H9 (cell line): ENCODE measurements at regions not wholly inside any gene's neighbourhood (a gene's known extent, or its start where the extent isn't known, plus 50 kb on each side); places are given as distances from the start of the nearest gene placed in this dataset.

ENCODE experiments used
- DNase-seq: peaks from one replicate; pipeline ENCODE4 v3.0.0-alpha.2; 2017
- H2AFZ ChIP-seq: one replicate; pipeline ENCODE4 v1.6.1; 2013; ENCODE audit warnings: mild to moderate bottlenecking, low read length, control low read depth, moderate library complexity
- H2AK5ac ChIP-seq: 2 replicates; pipeline ENCODE4 v1.6.1; 2013; ENCODE audit warnings: low read length, control low read depth, mixed read lengths; ENCODE audit not compliant: insufficient read length
- H2BK120ac ChIP-seq: one replicate; pipeline ENCODE4 v1.6.1; 2013; ENCODE audit warnings: low read depth, mild to moderate bottlenecking, low read length, control low read depth, inconsistent platforms; ENCODE audit not compliant: poor library complexity, severe bottlenecking
- H2BK12ac ChIP-seq: 2 replicates; pipeline ENCODE4 v1.6.1; 2013; ENCODE audit warnings: low read length, control low read depth, mixed read lengths, low read depth; ENCODE audit not compliant: insufficient read length
- H2BK15ac ChIP-seq: 2 replicates; pipeline ENCODE4 v1.6.1; 2013; ENCODE audit warnings: low read depth, low read length, control low read depth
- H2BK20ac ChIP-seq: one replicate; pipeline ENCODE4 v1.6.1; 2013; ENCODE audit warnings: low read depth, mild to moderate bottlenecking, low read length, control low read depth, inconsistent platforms; ENCODE audit not compliant: poor library complexity, severe bottlenecking
- H2BK5ac ChIP-seq: 2 replicates; pipeline ENCODE4 v1.6.1; 2013; ENCODE audit warnings: low read length, control low read depth, mixed read lengths; ENCODE audit not compliant: insufficient read length
- H3K14ac ChIP-seq: 2 replicates; pipeline ENCODE4 v1.6.1; 2013; ENCODE audit warnings: low read length, control low read depth; ENCODE audit not compliant: insufficient read depth
- H3K18ac ChIP-seq: 2 replicates; pipeline ENCODE4 v1.6.1; 2013; ENCODE audit warnings: low read depth, mild to moderate bottlenecking, mixed read lengths, low read length, control low read depth; ENCODE audit not compliant: insufficient read length
- H3K23ac ChIP-seq: 2 replicates; pipeline ENCODE4 v1.6.1; 2013; ENCODE audit warnings: low read length, control low read depth, mixed read lengths, low read depth; ENCODE audit not compliant: insufficient read length
- H3K23me2 ChIP-seq: 2 replicates; pipeline ENCODE4 v1.6.1; 2013; ENCODE audit warnings: low read depth, mild to moderate bottlenecking, mixed read lengths, low read length, control low read depth; ENCODE audit not compliant: insufficient read length, poor library complexity, severe bottlenecking
- H3K27ac ChIP-seq: 2 replicates; pipeline ENCODE4 v1.5.1; 2013; ENCODE audit warnings: low read length, control low read depth, mixed read lengths, low read depth; ENCODE audit not compliant: insufficient read length
- H3K27me3 ChIP-seq: 2 replicates; pipeline ENCODE4 v1.6.1; 2013; ENCODE audit warnings: low read length, control low read depth, inconsistent platforms; ENCODE audit not compliant: insufficient read depth
- H3K4ac ChIP-seq: 2 replicates; pipeline ENCODE4 v1.6.1; 2013; ENCODE audit warnings: low read depth, mild to moderate bottlenecking, control low read depth, inconsistent platforms, low read length, moderate library complexity
- H3K4me1 ChIP-seq: 2 replicates; pipeline ENCODE4 v1.6.1; 2013; ENCODE audit warnings: low read length, control low read depth, inconsistent platforms; ENCODE audit not compliant: insufficient read depth
- H3K4me2 ChIP-seq: 2 replicates; pipeline ENCODE4 v1.6.1; 2013; ENCODE audit warnings: low read length, control low read depth, mixed read lengths; ENCODE audit not compliant: insufficient read length, insufficient read depth
- H3K56ac ChIP-seq: 2 replicates; pipeline ENCODE4 v1.6.1; 2013; ENCODE audit warnings: low read depth, mild to moderate bottlenecking, mixed read lengths, low read length, control low read depth; ENCODE audit not compliant: insufficient read length
- H3K79me1 ChIP-seq: 2 replicates; pipeline ENCODE4 v1.6.1; 2013; ENCODE audit warnings: low read depth, mild to moderate bottlenecking, moderate library complexity, low read length, control low read depth, inconsistent platforms; ENCODE audit not compliant: insufficient read depth, poor library complexity, severe bottlenecking
- H3K79me2 ChIP-seq: 2 replicates; pipeline ENCODE4 v1.6.1; 2013; ENCODE audit warnings: low read length, control low read depth, inconsistent platforms; ENCODE audit not compliant: insufficient read depth
- H3K9ac ChIP-seq: 2 replicates; pipeline ENCODE4 v1.6.1; 2013; ENCODE audit warnings: low read length, control low read depth, mixed read lengths; ENCODE audit not compliant: insufficient read length; ENCODE audit errors: extremely low read depth
- H3K9me3 ChIP-seq: one replicate; pipeline ENCODE4 v1.6.1; 2013; ENCODE audit warnings: low read depth, low read length, inconsistent platforms; ENCODE audit not compliant: control insufficient read depth
- H3T11ph ChIP-seq: one replicate; pipeline ENCODE4 v1.6.1; 2013; ENCODE audit warnings: mild to moderate bottlenecking, low read length, control low read depth, inconsistent platforms
- H4K20me1 ChIP-seq: one replicate; pipeline ENCODE4 v1.6.1; 2013; ENCODE audit not compliant: control insufficient read depth, insufficient read length, insufficient read depth
- H4K5ac ChIP-seq: 2 replicates; pipeline ENCODE4 v1.6.1; 2013; ENCODE audit warnings: low read depth, mild to moderate bottlenecking, mixed read lengths, low read length, control low read depth; ENCODE audit not compliant: insufficient read length
- H4K8ac ChIP-seq: replicated peaks from 2 replicates; pipeline ENCODE4 v1.6.1; 2013; ENCODE audit warnings: low read length, control low read depth, mixed read lengths, low read depth; ENCODE audit not compliant: insufficient read length
- H4K91ac ChIP-seq: 2 replicates; pipeline ENCODE4 v1.6.1; 2013; ENCODE audit warnings: low read depth, mild to moderate bottlenecking, moderate library complexity, mixed read lengths, low read length, control low read depth; ENCODE audit not compliant: insufficient read length
- H3K27ac Mint-ChIP-seq, 3 experiments: 2 replicates in 2 of 3; 3 replicates in 1 of 3; pipeline ENCODE4 v1.8.0; 2020 to 2021; ENCODE audit warnings: mixed read lengths in 3 of 3, mild to moderate bottlenecking in 1 of 3, moderate library complexity in 1 of 3
- H3K27me3 Mint-ChIP-seq: 2 replicates; pipeline ENCODE4 v1.8.0; 2021; ENCODE audit warnings: low read depth, mild to moderate bottlenecking, moderate library complexity, mixed read lengths
- H3K36me3 Mint-ChIP-seq, 3 experiments: 2 replicates in 2 of 3; 3 replicates in 1 of 3; pipeline ENCODE4 v1.8.0; 2020 to 2021; ENCODE audit warnings: low read depth in 3 of 3, mixed read lengths in 3 of 3; ENCODE audit not compliant: insufficient read depth in 1 of 3
- H3K4me1 Mint-ChIP-seq, 2 experiments: 2 replicates each; pipeline ENCODE4 v1.8.0; 2020; ENCODE audit warnings: mixed read lengths in 2 of 2
- H3K4me3 Mint-ChIP-seq, 2 experiments: 2 replicates in 1 of 2; 3 replicates in 1 of 2; pipeline ENCODE4 v1.8.0; 2020 to 2021; ENCODE audit warnings: mild to moderate bottlenecking in 2 of 2, mixed read lengths in 2 of 2, moderate library complexity in 1 of 2
- H3K9me3 Mint-ChIP-seq, 2 experiments: 2 replicates in 1 of 2; 3 replicates in 1 of 2; pipeline ENCODE4 v1.8.0; 2020; ENCODE audit warnings: mild to moderate bottlenecking in 2 of 2, mixed read lengths in 2 of 2, moderate library complexity in 1 of 2
- WGBS: extraction: QIAGEN DNeasy Blood & Tissue Kit; methylation state at CpG from one replicate; pipeline ENCODE4 v1.1.7; 2013; ENCODE audit warnings: missing lambda C conversion rate, low lambda C conversion rate, mixed read lengths; ENCODE audit not compliant: insufficient read length; ENCODE audit errors: extremely low coverage; 5-methylcytosine and 5-hydroxymethylcytosine counted together
- TF ChIP-seq, protein P1 (sequence below): fragments of 200-600 bp; sonication (generic); conservative IDR thresholded peaks from 3 replicates; pipeline ENCODE4 v1.8.0; 2021; ENCODE audit warnings: antibody characterized with exemption, mild to moderate bottlenecking

GRCh38 chr9:85334228-85334627 is 407.5 kb downstream of the AGTPBP1 start:
- Mint-ChIP-seq H3K36me3 (no peaks in the 10 kb centered on the region), H3K9me3 (no peaks in the 10 kb centered on the region; a peak in 1 of 5 replicates), H3K4me3 (no peak overlapping the region), H3K27ac (no peak overlapping the region), H3K4me1 (peaks cover 0 to 3% of the 10 kb centered on the region in 2 experiments; a peak in 1 of 4 replicates), H3K27me3 (no peaks in the 10 kb centered on the region)
- Histone ChIP-seq H4K91ac (no peak overlapping the region), H2AK5ac (no peak overlapping the region), H3K79me1 (no peaks in the 10 kb centered on the region), H3T11ph (no peak overlapping the region), H4K8ac (no peak overlapping the region), H3K4me1 (no peaks in the 10 kb centered on the region), H2BK5ac (no peak overlapping the region), H3K23ac (no peak overlapping the region), H2AFZ (no peak overlapping the region), H3K4me2 (no peak overlapping the region), H3K14ac (no peak overlapping the region), H3K56ac (no peak overlapping the region), H3K79me2 (no peaks in the 10 kb centered on the region; the same call in 1 of the 2 replicates), H3K23me2 (no peaks in the 10 kb centered on the region), H3K9me3 (no peaks in the 10 kb centered on the region), H3K27ac (no peak overlapping the region), H3K18ac (no peak overlapping the region), H3K4ac (no peak overlapping the region), H2BK15ac (no peak overlapping the region), H4K20me1 (no peaks in the 10 kb centered on the region), H3K9ac (no peak overlapping the region), H2BK120ac (no peak overlapping the region), H4K5ac (no peak overlapping the region), H2BK20ac (no peak overlapping the region), H2BK12ac (no peak overlapping the region), H3K27me3 (no peaks in the 10 kb centered on the region)
- no peak for DNase-seq
- TF ChIP-seq, protein P1, sequence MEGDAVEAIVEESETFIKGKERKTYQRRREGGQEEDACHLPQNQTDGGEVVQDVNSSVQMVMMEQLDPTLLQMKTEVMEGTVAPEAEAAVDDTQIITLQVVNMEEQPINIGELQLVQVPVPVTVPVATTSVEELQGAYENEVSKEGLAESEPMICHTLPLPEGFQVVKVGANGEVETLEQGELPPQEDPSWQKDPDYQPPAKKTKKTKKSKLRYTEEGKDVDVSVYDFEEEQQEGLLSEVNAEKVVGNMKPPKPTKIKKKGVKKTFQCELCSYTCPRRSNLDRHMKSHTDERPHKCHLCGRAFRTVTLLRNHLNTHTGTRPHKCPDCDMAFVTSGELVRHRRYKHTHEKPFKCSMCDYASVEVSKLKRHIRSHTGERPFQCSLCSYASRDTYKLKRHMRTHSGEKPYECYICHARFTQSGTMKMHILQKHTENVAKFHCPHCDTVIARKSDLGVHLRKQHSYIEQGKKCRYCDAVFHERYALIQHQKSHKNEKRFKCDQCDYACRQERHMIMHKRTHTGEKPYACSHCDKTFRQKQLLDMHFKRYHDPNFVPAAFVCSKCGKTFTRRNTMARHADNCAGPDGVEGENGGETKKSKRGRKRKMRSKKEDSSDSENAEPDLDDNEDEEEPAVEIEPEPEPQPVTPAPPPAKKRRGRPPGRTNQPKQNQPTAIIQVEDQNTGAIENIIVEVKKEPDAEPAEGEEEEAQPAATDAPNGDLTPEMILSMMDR, result no peak
- no CpG with 5 or more reads among the region's 2 CpGs for WGBS
